K562 (cell line): ENCODE measurements at regions not wholly inside any gene's neighbourhood (a gene's known extent, or its start where the extent isn't known, plus 50 kb on each side); places are given as distances from the start of the nearest gene placed in this dataset.

Experiments used
- ATAC-seq: fragments of 200-7000 bp; cut with Tn5 transposase; 3 replicates; pipeline ENCODE4 v1.9.1; 2020; ENCODE audit warnings: moderate library complexity
- BruUV-seq: library from RNA; stranded (reverse); fragments of 400-500 nt; replicated peaks from 2 replicates; lab custom pipeline; 2021; lab: Mats Ljungman, UMichigan
- CTCF ChIA-PET: fragments of 300-600 bp; formaldehyde crosslinking; extraction: SDS; loops from one replicate; lab custom pipeline; 2021; ENCODE audit warnings: low intra/inter-chr PET ratio; lab: Yijun Ruan, JAX
- POLR2A ChIA-PET: fragments of 300-600, 350-650 bp; sonication (Branson Sonifier 250); formaldehyde crosslinking; extraction: SDS; loops from one replicate; lab custom pipeline; 2021; ENCODE audit warnings: antibody characterized with exemption, inconsistent platforms; lab: Yijun Ruan, JAX
- DNase-seq, 4 experiments: peaks; one replicate each; pipeline versions ENCODE4 v3.0.0 to v3.0.0-alpha.2; 2011 to 2018; ENCODE audit warnings: low spot score in 3 of 4, mixed read lengths in 3 of 4; ENCODE audit errors: extremely low read depth in 1 of 4
- FAIRE-seq: peaks from 2 replicates; lab custom pipeline; 2011; peaks lifted over from hg19 to GRCh38; lab: Jason Lieb, UNC
- H2AFZ ChIP-seq: 2 replicates; pipeline ENCODE4 v1.6.0; 2011; ENCODE audit warnings: low read depth, low read length, control low read depth, inconsistent platforms
- H3K27ac ChIP-seq: fragments of 200-600 bp; 3 replicates; pipeline ENCODE4 v1.8.0; 2011; ENCODE audit warnings: low read depth, mild to moderate bottlenecking, control low read depth, inconsistent platforms, low read length, moderate library complexity, mixed read lengths; ENCODE audit errors: extremely low read depth
- H3K27me3 ChIP-seq, 2 experiments: fragments of 300-600 bp in 1 of 2; 2 replicates in 1 of 2; 3 replicates in 1 of 2; pipeline versions ENCODE4 v1.6.0 to v1.8.0; 2011; ENCODE audit warnings: inconsistent platforms in 2 of 2, low read length in 2 of 2, mild to moderate bottlenecking in 1 of 2, mixed read lengths in 1 of 2, moderate library complexity in 1 of 2; ENCODE audit not compliant: control insufficient read depth in 2 of 2, insufficient read depth in 2 of 2
- H3K36me3 ChIP-seq: fragments of 300-600 bp; 3 replicates; pipeline ENCODE4 v1.8.0; 2011; ENCODE audit warnings: mild to moderate bottlenecking, low read length, inconsistent platforms; ENCODE audit not compliant: control insufficient read depth, insufficient read depth
- H3K4me1 ChIP-seq, 2 experiments: fragments of 200-600 bp in 1 of 2; replicated peaks in 1 of 2; 2 replicates in 1 of 2; 3 replicates in 1 of 2; pipeline versions ENCODE4 v1.5.1 to v1.8.0; 2011; ENCODE audit warnings: inconsistent platforms in 2 of 2, low read length in 2 of 2, mild to moderate bottlenecking in 1 of 2, mixed read lengths in 1 of 2, moderate library complexity in 1 of 2; ENCODE audit not compliant: control insufficient read depth in 2 of 2, insufficient read depth in 2 of 2
- H3K4me2 ChIP-seq: 2 replicates; pipeline ENCODE4 v1.6.1; 2011; ENCODE audit warnings: low read length, control low read depth, inconsistent platforms, mixed read lengths; ENCODE audit not compliant: insufficient read depth
- H3K4me3 ChIP-seq: fragments of 200-600 bp; sonication (generic), shearing (Covaris generic); 2 replicates; pipeline ENCODE4 v1.5.1; 2016; ENCODE audit warnings: control low read depth, inconsistent platforms
- H3K79me2 ChIP-seq: fragments of 200-600 bp; 3 replicates; pipeline ENCODE4 v1.8.0; 2011; ENCODE audit warnings: low read length, inconsistent platforms; ENCODE audit not compliant: control insufficient read depth, insufficient read depth
- H3K9ac ChIP-seq, 2 experiments: 2 replicates each; pipeline versions ENCODE4 v1.6.0 to v1.6.1; 2011; ENCODE audit warnings: low read depth in 2 of 2, low read length in 2 of 2, control low read depth in 1 of 2, inconsistent platforms in 1 of 2, mild to moderate bottlenecking in 1 of 2, mixed read lengths in 1 of 2; ENCODE audit not compliant: insufficient read depth in 1 of 2
- H3K9me1 ChIP-seq: one replicate; pipeline ENCODE4 v1.6.0; 2011; ENCODE audit warnings: inconsistent platforms, mild to moderate bottlenecking, low read length, moderate library complexity; ENCODE audit not compliant: control insufficient read depth, insufficient read depth
- H3K9me3 ChIP-seq: replicated peaks from 2 replicates; pipeline ENCODE4 v1.5.1; 2011; ENCODE audit warnings: low read depth, low read length, inconsistent platforms; ENCODE audit not compliant: control insufficient read depth, insufficient read depth
- H4K20me1 ChIP-seq: replicated peaks from 2 replicates; pipeline ENCODE4 v1.6.1; 2011; ENCODE audit warnings: low read length, inconsistent platforms, mixed read lengths; ENCODE audit not compliant: control insufficient read depth, insufficient read depth
- ATF6 ChIP-seq: sonication (generic); formaldehyde crosslinking; IDR thresholded peaks from 2 replicates; pipeline ENCODE4 v1.4.0; 2020; ENCODE audit warnings: mild to moderate bottlenecking, missing genetic modification reagents
- KLF13 ChIP-seq: fragments of 450-650 bp; IDR thresholded peaks from 2 replicates; pipeline ENCODE4 v1.6.1; 2016; ENCODE audit warnings: missing genetic modification characterization, low read depth, mild to moderate bottlenecking, missing compliant biosample characterization, moderate library complexity, borderline replicate concordance
- NBN ChIP-seq: fragments of 450-650 bp; IDR thresholded peaks from 2 replicates; pipeline ENCODE4 v1.6.1; 2016; ENCODE audit warnings: low read depth, mild to moderate bottlenecking
- SP2 ChIP-seq: IDR thresholded peaks from 2 replicates; pipeline ENCODE4 v1.6.1; 2011; ENCODE audit warnings: mild to moderate bottlenecking, low read depth, low read length, moderate library complexity; ENCODE audit not compliant: poor library complexity, severe bottlenecking; ENCODE audit errors: extremely low read depth
- USF2 ChIP-seq: sonication (generic); formaldehyde crosslinking; IDR thresholded peaks from 2 replicates; pipeline ENCODE4 v1.5.0; 2020; ENCODE audit warnings: missing genetic modification reagents
- WGBS: fragments of 100-300 bp; shearing (Covaris generic); methylation state at CpG from one replicate; pipeline ENCODE4 v1.1.6; 2016; ENCODE audit warnings: low coverage, mixed read lengths; ENCODE audit not compliant: insufficient coverage; ENCODE audit errors: missing lambda C conversion rate; 5-methylcytosine and 5-hydroxymethylcytosine counted together
- in situ Hi-C: fragments of 300-500 bp; cut with MboI; formaldehyde crosslinking; loops from 4 replicates; pipeline ENCODE4 v1.15.0; 2018; ENCODE audit warnings: inconsistent platforms, mixed read lengths
- intact Hi-C: fragments of 100-400 bp; cut with micrococcal nuclease; formaldehyde crosslinking; loops from 2 replicates; pipeline ENCODE4 v1.14.2; 2022
- TF ChIP-seq, protein P1 (sequence below): sonication (generic); formaldehyde crosslinking; IDR thresholded peaks from 2 replicates; pipeline ENCODE4 v1.8.0; 2022; ENCODE audit warnings: missing genetic modification reagents, mild to moderate bottlenecking, borderline replicate concordance

- no peak overlapping the region for H3K27ac ChIP-seq
- no peak overlapping the region for H3K9ac ChIP-seq
- H3K9me3 ChIP-seq: no peaks in the 10 kb centered on the region
- under 1% methylated on average over 6 of the region's 6 CpGs for WGBS
- H3K4me1 ChIP-seq: no peaks in the 10 kb centered on the region
- no peaks in the 10 kb centered on the region for H3K27me3 ChIP-seq
- intact Hi-C loops (no loop called here), in situ Hi-C loops (no loop called here)
- H3K79me2 ChIP-seq: no peaks in the 10 kb centered on the region
- FAIRE-seq (no peak), ATAC-seq (no peak), DNase-seq (no peak)
- H3K4me3 ChIP-seq: no peak overlapping the region
- no peak overlapping the region for H2AFZ ChIP-seq
- H3K9me1 ChIP-seq: no peaks in the 10 kb centered on the region
- no TSS peak for BruUV-seq
- H3K36me3 ChIP-seq: no peaks in the 10 kb centered on the region
- H3K4me2 ChIP-seq: no peak overlapping the region
- CTCF ChIA-PET: no interaction called here
- POLR2A ChIA-PET: no interaction called here
- TF ChIP-seq ATF6: no peak
- TF ChIP-seq USF2 (CRISPR knock-in tag): no peak
- no peak for TF ChIP-seq SP2
- TF ChIP-seq, protein P1, sequence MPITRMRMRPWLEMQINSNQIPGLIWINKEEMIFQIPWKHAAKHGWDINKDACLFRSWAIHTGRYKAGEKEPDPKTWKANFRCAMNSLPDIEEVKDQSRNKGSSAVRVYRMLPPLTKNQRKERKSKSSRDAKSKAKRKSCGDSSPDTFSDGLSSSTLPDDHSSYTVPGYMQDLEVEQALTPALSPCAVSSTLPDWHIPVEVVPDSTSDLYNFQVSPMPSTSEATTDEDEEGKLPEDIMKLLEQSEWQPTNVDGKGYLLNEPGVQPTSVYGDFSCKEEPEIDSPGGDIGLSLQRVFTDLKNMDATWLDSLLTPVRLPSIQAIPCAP: no peak
- TF ChIP-seq KLF13 (tag): no peak
- no peak for TF ChIP-seq NBN
- no peaks in the 10 kb centered on the region for H4K20me1 ChIP-seq
These were observed 76.4 kb upstream of the CELF2 start for GRCh38 chr10:10941127-10941730.
